SU-DHL-6 (cell line): ENCODE measurements at regions not wholly inside any gene's neighbourhood (a gene's known extent, or its start where the extent isn't known, plus 50 kb on each side); places are given as distances from the start of the nearest gene placed in this dataset.

ENCODE experiments used
- H2AFZ ChIP-seq: fragments of 200-600 bp; sonication (generic); 2 replicates; pipeline ENCODE4 v1.6.1; 2014; ENCODE audit warnings: low read depth, mild to moderate bottlenecking, moderate library complexity, mixed read lengths, antibody characterized with exemption, low read length; ENCODE audit not compliant: severe bottlenecking
- H3F3A ChIP-seq: fragments of 200-600 bp; shearing (Covaris generic); 2 replicates; pipeline ENCODE4 v1.6.0; 2016; ENCODE audit warnings: antibody characterized with exemption, mild to moderate bottlenecking; ENCODE audit not compliant: insufficient read depth
- H3K27ac ChIP-seq: fragments of 200-600 bp; sonication (generic); 2 replicates; pipeline ENCODE4 v1.5.1; 2016; ENCODE audit warnings: low read depth, mild to moderate bottlenecking, low read length, moderate library complexity, mixed read lengths
- H3K27me3 ChIP-seq: fragments of 200-600 bp; sonication (generic), shearing (Covaris generic); 2 replicates; pipeline ENCODE4 v1.6.0; 2014; ENCODE audit warnings: mild to moderate bottlenecking, low read length
- H3K36me3 ChIP-seq: fragments of 200-600 bp; sonication (generic); 2 replicates; pipeline ENCODE4 v1.6.1; 2014; ENCODE audit warnings: mild to moderate bottlenecking, low read length, mixed read lengths
- H3K4me2 ChIP-seq: fragments of 300-600, 200-600 bp; shearing (Covaris generic), sonication (generic); 2 replicates; pipeline ENCODE4 v1.6.0; 2014; ENCODE audit warnings: low read length, low read depth, mild to moderate bottlenecking; ENCODE audit not compliant: poor library complexity, severe bottlenecking
- H3K4me3 ChIP-seq: fragments of 200-600 bp; sonication (generic); 2 replicates; pipeline ENCODE4 v1.5.1; 2014; ENCODE audit warnings: antibody characterized with exemption, low read length, mild to moderate bottlenecking, mixed read lengths; ENCODE audit not compliant: insufficient read depth, poor library complexity, severe bottlenecking
- H3K79me2 ChIP-seq: fragments of 200-600 bp; sonication (generic); 2 replicates; pipeline ENCODE4 v1.6.1; 2014; ENCODE audit warnings: mild to moderate bottlenecking, low read length, moderate library complexity; ENCODE audit not compliant: insufficient read depth
- H3K9ac ChIP-seq: fragments of 200-600 bp; sonication (generic); 2 replicates; pipeline ENCODE4 v1.7.0; 2014; ENCODE audit warnings: mild to moderate bottlenecking, low read length
- H3K9me2 ChIP-seq: fragments of 200-600 bp; sonication (generic); replicated peaks from 2 replicates; pipeline ENCODE4 v1.6.1; 2014; ENCODE audit warnings: low read length; ENCODE audit not compliant: insufficient read depth
- H3K9me3 ChIP-seq: fragments of 200-600 bp; sonication (generic); 2 replicates; pipeline ENCODE4 v1.6.1; 2014; ENCODE audit warnings: low read length, mixed read lengths; ENCODE audit not compliant: insufficient read depth
- H4K20me1 ChIP-seq: fragments of 200-600 bp; sonication (generic); 2 replicates; pipeline ENCODE4 v1.6.1; 2014; ENCODE audit warnings: low read depth, mild to moderate bottlenecking, antibody characterized with exemption, low read length, moderate library complexity, mixed read lengths
- EZH2phosphoT487 ChIP-seq: fragments of 200-600 bp; sonication (generic), shearing (Covaris generic); conservative IDR thresholded peaks from 2 replicates; pipeline ENCODE4 v1.6.1; 2018; ENCODE audit warnings: mild to moderate bottlenecking, antibody characterized with exemption, low read length, moderate library complexity, mixed read lengths
- TF ChIP-seq, protein P1 (sequence below): fragments of 200-600 bp; sonication (generic); IDR thresholded peaks from one replicate; pipeline ENCODE4 v1.5.1; 2017; ENCODE audit warnings: antibody characterized with exemption, mild to moderate bottlenecking, low read length, moderate library complexity; ENCODE audit not compliant: insufficient read depth, poor library complexity, severe bottlenecking

DNA sequence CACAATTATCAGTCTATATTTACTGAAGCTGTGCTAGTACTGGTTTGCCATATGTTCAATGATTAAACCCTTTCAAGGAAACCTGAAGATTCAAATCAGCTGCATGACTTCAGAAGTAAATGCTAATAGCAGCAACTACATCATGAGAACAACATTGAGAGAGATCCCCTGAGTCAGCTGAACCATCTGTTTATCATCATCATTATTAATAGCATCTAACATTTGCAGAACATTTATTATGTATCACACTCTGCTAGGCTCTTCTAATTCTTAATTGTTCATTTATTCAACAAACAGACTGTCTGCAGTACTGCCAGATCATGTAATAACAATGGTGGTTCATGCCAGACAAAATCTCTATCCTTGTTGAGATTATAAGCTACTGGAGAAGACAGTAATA is 157.4 kb downstream of the KLHL28 start:
- Histone ChIP-seq H2AFZ (no peak overlapping the region), H3K9me2 (no peaks in the 10 kb centered on the region), H3K9ac (no peak overlapping the region), H3K36me3 (no peaks in the 10 kb centered on the region), H3F3A (no peaks in the 10 kb centered on the region), H3K27ac (no peak overlapping the region), H3K79me2 (no peaks in the 10 kb centered on the region), H3K9me3 (no peaks in the 10 kb centered on the region), H3K4me2 (no peak overlapping the region), H3K4me3 (no peak overlapping the region), H4K20me1 (no peaks in the 10 kb centered on the region), H3K27me3 (no peaks in the 10 kb centered on the region)
- TF ChIP-seq, protein P1, sequence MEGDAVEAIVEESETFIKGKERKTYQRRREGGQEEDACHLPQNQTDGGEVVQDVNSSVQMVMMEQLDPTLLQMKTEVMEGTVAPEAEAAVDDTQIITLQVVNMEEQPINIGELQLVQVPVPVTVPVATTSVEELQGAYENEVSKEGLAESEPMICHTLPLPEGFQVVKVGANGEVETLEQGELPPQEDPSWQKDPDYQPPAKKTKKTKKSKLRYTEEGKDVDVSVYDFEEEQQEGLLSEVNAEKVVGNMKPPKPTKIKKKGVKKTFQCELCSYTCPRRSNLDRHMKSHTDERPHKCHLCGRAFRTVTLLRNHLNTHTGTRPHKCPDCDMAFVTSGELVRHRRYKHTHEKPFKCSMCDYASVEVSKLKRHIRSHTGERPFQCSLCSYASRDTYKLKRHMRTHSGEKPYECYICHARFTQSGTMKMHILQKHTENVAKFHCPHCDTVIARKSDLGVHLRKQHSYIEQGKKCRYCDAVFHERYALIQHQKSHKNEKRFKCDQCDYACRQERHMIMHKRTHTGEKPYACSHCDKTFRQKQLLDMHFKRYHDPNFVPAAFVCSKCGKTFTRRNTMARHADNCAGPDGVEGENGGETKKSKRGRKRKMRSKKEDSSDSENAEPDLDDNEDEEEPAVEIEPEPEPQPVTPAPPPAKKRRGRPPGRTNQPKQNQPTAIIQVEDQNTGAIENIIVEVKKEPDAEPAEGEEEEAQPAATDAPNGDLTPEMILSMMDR = no peak
- TF ChIP-seq EZH2phosphoT487 = no peak

- Histone ChIP-seq H3K36me3 (no peaks in the 10 kb centered on the region), H4K20me1 (no peaks in the 10 kb centered on the region), H2AFZ (no peak overlapping the region), H3K9me3 (no peaks in the 10 kb centered on the region), H3F3A (no peaks in the 10 kb centered on the region), H3K27ac (no peak overlapping the region), H3K27me3 (no peaks in the 10 kb centered on the region), H3K79me2 (no peaks in the 10 kb centered on the region), H3K4me2 (no peak overlapping the region), H3K9ac (no peak overlapping the region), H3K9me2 (no peaks in the 10 kb centered on the region), H3K4me3 (no peak overlapping the region)
- TF ChIP-seq, protein P1 = peak; percentile 58
- no peak for TF ChIP-seq EZH2phosphoT487
Measured at GRCh38 chr14:44803239-44803905, 158.4 kb downstream of the KLHL28 start.

- Histone ChIP-seq H3F3A (no peaks in the 10 kb centered on the region), H3K4me3 (no peak overlapping the region), H3K36me3 (no peaks in the 10 kb centered on the region), H3K27ac (no peak overlapping the region), H3K79me2 (no peaks in the 10 kb centered on the region), H3K9ac (no peak overlapping the region), H3K9me3 (no peaks in the 10 kb centered on the region), H3K27me3 (no peaks in the 10 kb centered on the region), H2AFZ (no peak overlapping the region), H4K20me1 (no peaks in the 10 kb centered on the region), H3K9me2 (no peaks in the 10 kb centered on the region), H3K4me2 (no peak overlapping the region)
- TF ChIP-seq EZH2phosphoT487 = no peak
- TF ChIP-seq, protein P1 = no peak
Measured at GRCh38 chr14:44798386-44799242, 163.1 kb downstream of the KLHL28 start.
